ENCODE measurements at regions not wholly inside any gene's neighbourhood (a gene's known extent, or its start where the extent isn't known, plus 50 kb on each side); places are given as distances from the start of the nearest gene placed in this dataset.

DNA sequence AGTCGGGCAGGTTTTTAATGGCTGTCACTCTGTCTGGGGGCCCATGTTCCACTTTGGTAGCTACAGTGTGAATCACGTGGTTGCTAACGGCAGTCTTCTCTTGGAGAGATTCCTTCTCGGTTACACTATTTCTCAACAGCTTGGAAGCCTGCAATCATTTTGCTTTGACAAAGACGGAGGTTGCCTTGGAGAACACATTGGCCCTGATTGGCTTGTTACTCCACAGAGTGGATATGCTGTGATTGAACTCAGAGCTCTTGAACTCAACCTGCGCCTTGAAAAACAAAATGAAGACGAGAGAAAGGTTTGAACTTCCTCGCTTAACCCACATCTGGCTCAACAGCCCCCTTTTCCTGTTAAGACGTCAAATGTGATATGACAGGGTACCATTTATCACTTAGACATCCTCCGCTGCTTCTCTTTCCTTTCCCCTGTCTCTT, 218.9 kb downstream of the MAF start:
- TF ChIP-seq EP300 (conservative IDR thresholded peaks at IDR 0.05; ENCODE audit: poor library complexity, severe bottlenecking), result peak; percentile 60
- TF ChIP-seq, protein P1, sequence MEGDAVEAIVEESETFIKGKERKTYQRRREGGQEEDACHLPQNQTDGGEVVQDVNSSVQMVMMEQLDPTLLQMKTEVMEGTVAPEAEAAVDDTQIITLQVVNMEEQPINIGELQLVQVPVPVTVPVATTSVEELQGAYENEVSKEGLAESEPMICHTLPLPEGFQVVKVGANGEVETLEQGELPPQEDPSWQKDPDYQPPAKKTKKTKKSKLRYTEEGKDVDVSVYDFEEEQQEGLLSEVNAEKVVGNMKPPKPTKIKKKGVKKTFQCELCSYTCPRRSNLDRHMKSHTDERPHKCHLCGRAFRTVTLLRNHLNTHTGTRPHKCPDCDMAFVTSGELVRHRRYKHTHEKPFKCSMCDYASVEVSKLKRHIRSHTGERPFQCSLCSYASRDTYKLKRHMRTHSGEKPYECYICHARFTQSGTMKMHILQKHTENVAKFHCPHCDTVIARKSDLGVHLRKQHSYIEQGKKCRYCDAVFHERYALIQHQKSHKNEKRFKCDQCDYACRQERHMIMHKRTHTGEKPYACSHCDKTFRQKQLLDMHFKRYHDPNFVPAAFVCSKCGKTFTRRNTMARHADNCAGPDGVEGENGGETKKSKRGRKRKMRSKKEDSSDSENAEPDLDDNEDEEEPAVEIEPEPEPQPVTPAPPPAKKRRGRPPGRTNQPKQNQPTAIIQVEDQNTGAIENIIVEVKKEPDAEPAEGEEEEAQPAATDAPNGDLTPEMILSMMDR (IDR thresholded peaks at IDR 0.05; ENCODE audit: poor library complexity, severe bottlenecking), result no peak

All from neural cell (in vitro differentiated cells).